GM19193 (cell line): ENCODE measurements at regions not wholly inside any gene's neighbourhood (a gene's known extent, or its start where the extent isn't known, plus 50 kb on each side); places are given as distances from the start of the nearest gene placed in this dataset.

Experiments used
- POLR2A ChIP-seq: IDR thresholded peaks from 4 replicates; pipeline ENCODE4 v1.6.1; 2011; ENCODE audit not compliant: insufficient read depth, insufficient read length; ENCODE audit errors: extremely low read depth

GRCh38 chr6:43941174-43941573 lies 171.2 kb downstream of the VEGFA start:
- TF ChIP-seq POLR2A, result no peak

GRCh38 chr6:43940393-43941087 lies 170.5 kb downstream of the VEGFA start:
- no peak for TF ChIP-seq POLR2A

GRCh38 chr6:43940071-43940392 lies 170.0 kb downstream of the VEGFA start:
- no peak for TF ChIP-seq POLR2A

- no peak for TF ChIP-seq POLR2A
Observed at GRCh38 chr6:43939281-43940070, 169.5 kb downstream of the VEGFA start.

- TF ChIP-seq POLR2A, result no peak
Observed at GRCh38 chr6:43938178-43939105, 168.4 kb downstream of the VEGFA start.

- TF ChIP-seq POLR2A, result no peak
Observed at GRCh38 chr6:43937236-43938177, 167.5 kb downstream of the VEGFA start.

- no peak for TF ChIP-seq POLR2A
Observed at GRCh38 chr6:43936476-43936875, 166.5 kb downstream of the VEGFA start.

GRCh38 chr6:43935921-43936439 lies 166.0 kb downstream of the VEGFA start:
- no peak for TF ChIP-seq POLR2A

GRCh38 chr6:43934803-43935602 lies 165.0 kb downstream of the VEGFA start:
- no peak for TF ChIP-seq POLR2A

- no peak for TF ChIP-seq POLR2A
Observed at GRCh38 chr6:43934183-43934802, 164.3 kb downstream of the VEGFA start.

GRCh38 chr6:43933148-43933885 lies 163.3 kb downstream of the VEGFA start:
- TF ChIP-seq POLR2A, result no peak

- no peak for TF ChIP-seq POLR2A
Observed at GRCh38 chr6:43932259-43933147, 162.5 kb downstream of the VEGFA start.

- no peak for TF ChIP-seq POLR2A
Observed at GRCh38 chr6:43931201-43931600, 161.2 kb downstream of the VEGFA start.
